GM12892 (cell line): ENCODE measurements at regions not wholly inside any gene's neighbourhood (a gene's known extent, or its start where the extent isn't known, plus 50 kb on each side); places are given as distances from the start of the nearest gene placed in this dataset.

ENCODE experiments used
- POLR2A ChIP-seq: IDR thresholded peaks from 2 replicates; pipeline ENCODE4 v1.6.1; 2011; ENCODE audit warnings: low read depth, low read length, control low read depth
- POLR2AphosphoS5 ChIP-seq: IDR thresholded peaks from 2 replicates; pipeline ENCODE4 v1.6.1; 2011; ENCODE audit warnings: low read depth, low read length, control low read depth
- TAF1 ChIP-seq: IDR thresholded peaks from 2 replicates; pipeline ENCODE4 v1.6.1; 2011; ENCODE audit warnings: low read depth, mild to moderate bottlenecking, control low read depth, low read length, borderline replicate concordance

DNA sequence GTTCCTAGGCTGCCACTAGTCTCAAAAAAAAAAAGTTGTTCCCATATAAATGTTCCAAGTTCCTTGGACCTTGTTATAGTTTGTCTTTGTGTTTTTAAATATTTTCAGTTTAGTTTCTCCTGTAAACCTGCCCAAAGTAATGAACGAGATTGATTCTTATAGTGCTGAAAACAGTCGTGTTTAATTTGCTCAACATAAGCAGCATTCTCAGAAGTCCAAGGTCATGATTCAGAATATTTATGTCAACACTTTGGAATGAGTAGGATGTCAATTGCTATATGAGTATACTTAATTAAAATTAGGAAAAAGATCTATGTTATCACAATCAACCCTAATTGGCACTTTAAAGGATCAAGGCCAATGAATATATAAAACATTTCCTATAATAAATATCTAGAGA is 510.9 kb downstream of the PPP4R3C start:
- no peak for TF ChIP-seq POLR2A
- no peak for TF ChIP-seq TAF1
- no peak for TF ChIP-seq POLR2AphosphoS5
